ENCODE measurements at regions not wholly inside any gene's neighbourhood (a gene's known extent, or its start where the extent isn't known, plus 50 kb on each side); places are given as distances from the start of the nearest gene placed in this dataset.
A peak's percentile ranks its signal among the peaks of the same experiment; 100 is the strongest.

DNA sequence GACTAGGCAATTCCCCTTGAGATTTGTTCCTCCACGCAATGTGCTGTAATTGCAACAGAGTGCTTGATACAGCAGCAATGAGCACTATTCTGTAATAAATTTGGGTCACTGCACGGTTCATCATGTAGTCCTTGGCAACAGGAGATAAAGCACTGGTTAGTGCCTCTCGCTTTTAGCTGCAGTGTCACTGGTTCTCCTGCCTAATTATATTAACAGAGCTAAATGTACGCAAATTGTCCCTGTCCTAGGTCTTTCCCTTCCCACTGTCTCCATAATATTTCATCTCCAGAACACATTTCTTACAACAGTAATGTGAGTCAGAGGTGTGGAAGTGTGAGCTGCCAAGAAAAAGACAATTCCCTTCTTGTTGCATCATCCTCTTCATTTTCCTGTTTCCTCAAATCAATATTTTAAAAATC, 553.1 kb downstream of the ZNF608 start:
- POLR2A ChIA-PET, result no interaction called here
- Histone ChIP-seq H3K9me2 (ENCODE audit: insufficient read depth) (no peaks in the 10 kb centered on the region), H3K27ac (ENCODE audit: low read depth, low read length) (no peak overlapping the region), H3K9ac (ENCODE audit: low read length) (no peak overlapping the region), H4K20me1 (ENCODE audit: insufficient read depth) (no peaks in the 10 kb centered on the region), H3K27me3 (ENCODE audit: insufficient read depth, low read length) (no peaks in the 10 kb centered on the region), H3K4me2 (ENCODE audit: low read length) (no peak overlapping the region), H3K4me3 (replicated peaks in 1 of 2; ENCODE audit: low read depth in 1 of 2, low read length in 2 of 2) (no peak overlapping the region), H3K36me3 (ENCODE audit: control insufficient read depth in 1 of 2, insufficient read depth in 2 of 2, low read length in 2 of 2) (no peaks in the 10 kb centered on the region), H3K9me3 (ENCODE audit: control insufficient read depth in 1 of 2, insufficient read depth in 1 of 2, low read depth in 1 of 2, low read length in 2 of 2) (no peaks in the 10 kb centered on the region), H3K79me2 (ENCODE audit: insufficient read depth, low read length) (no peaks in the 10 kb centered on the region), H2AFZ (ENCODE audit: low read depth, low read length, poor library complexity, severe bottlenecking) (no peak overlapping the region), H3K4me1 (ENCODE audit: control insufficient read depth in 1 of 2, insufficient read depth in 2 of 2, low read length in 2 of 2) (peaks cover 0 to 7% of the 10 kb centered on the region in 2 experiments; a peak in 1 of 4 replicates)
- intact Hi-C loops (cut with micrococcal nuclease), result no loop called here
- CTCF ChIA-PET, result no interaction called here
- DNase-seq (ENCODE audit: low read depth, low spot score), result peak; percentile 22
- no TSS peak for BruUV-seq (replicated peaks)
- ATAC-seq, result no peak
- TF ChIP-seq ATF3 (IDR thresholded peaks at IDR 0.05), result peak; percentile 65
- TF ChIP-seq, protein P1, sequence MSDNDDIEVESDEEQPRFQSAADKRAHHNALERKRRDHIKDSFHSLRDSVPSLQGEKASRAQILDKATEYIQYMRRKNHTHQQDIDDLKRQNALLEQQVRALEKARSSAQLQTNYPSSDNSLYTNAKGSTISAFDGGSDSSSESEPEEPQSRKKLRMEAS (IDR thresholded peaks at IDR 0.05), result no peak
- no peak for TF ChIP-seq EZH2 (IDR thresholded peaks at IDR 0.05)
- TF ChIP-seq CBX3 (IDR thresholded peaks at IDR 0.05; ENCODE audit: low read depth), result 0 out of 2 replicates have a peak, but pooled peaks have one; percentile 26
- TF ChIP-seq CEBPB (IDR thresholded peaks at IDR 0.05; ENCODE audit: low read depth), result peak; percentile 83
- 0 out of 2 replicates have a peak, but pooled peaks have one; percentile 30 for TF ChIP-seq FOSL1 (IDR thresholded peaks at IDR 0.05; ENCODE audit: low read depth)
- no peak for TF ChIP-seq EZH2phosphoT487 (IDR thresholded peaks at IDR 0.05; ENCODE audit: borderline replicate concordance)
- TF ChIP-seq JUND (IDR thresholded peaks at IDR 0.05), result peak; percentile 32; the same call in 1 of the 2 replicates
- RAD21 ChIA-PET (ENCODE audit: low non-redundant PET in 1 of 2, low total read pairs in 2 of 2, uncharacterized antibody in 2 of 2, unreplicated experiment in 2 of 2), result no interaction called here

DNA sequence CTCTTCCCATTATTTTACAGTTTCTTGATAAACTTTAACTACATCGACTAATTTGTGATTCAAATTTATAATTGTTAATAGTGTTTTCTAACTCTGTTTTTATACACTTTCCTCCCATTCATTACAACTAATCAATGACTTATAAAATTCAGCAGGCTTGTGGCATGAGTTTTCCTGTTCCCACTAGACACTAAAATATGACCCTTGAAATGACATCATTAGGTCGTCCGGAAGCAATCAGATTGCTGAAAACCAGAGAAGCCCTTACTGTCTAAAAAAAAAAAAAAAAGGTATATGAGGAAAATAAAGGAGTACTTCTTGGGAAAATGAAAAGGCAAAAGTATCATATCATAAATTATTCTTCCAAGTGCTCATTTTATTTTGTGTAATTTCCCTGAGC, 553.7 kb downstream of the ZNF608 start:
- Histone ChIP-seq H3K9me2 (ENCODE audit: insufficient read depth) (no peaks in the 10 kb centered on the region), H3K4me1 (ENCODE audit: control insufficient read depth in 1 of 2, insufficient read depth in 2 of 2, low read length in 2 of 2) (peaks cover 0 to 7% of the 10 kb centered on the region in 2 experiments; a peak in 1 of 4 replicates), H3K9ac (ENCODE audit: low read length) (no peak overlapping the region), H3K36me3 (ENCODE audit: control insufficient read depth in 1 of 2, insufficient read depth in 2 of 2, low read length in 2 of 2) (no peaks in the 10 kb centered on the region), H2AFZ (ENCODE audit: low read depth, low read length, poor library complexity, severe bottlenecking) (no peak overlapping the region), H3K4me3 (replicated peaks in 1 of 2; ENCODE audit: low read depth in 1 of 2, low read length in 2 of 2) (no peak overlapping the region), H3K4me2 (ENCODE audit: low read length) (no peak overlapping the region), H4K20me1 (ENCODE audit: insufficient read depth) (no peaks in the 10 kb centered on the region), H3K27ac (ENCODE audit: low read depth, low read length) (no peak overlapping the region), H3K79me2 (ENCODE audit: insufficient read depth, low read length) (no peaks in the 10 kb centered on the region), H3K9me3 (ENCODE audit: control insufficient read depth in 1 of 2, insufficient read depth in 1 of 2, low read depth in 1 of 2, low read length in 2 of 2) (no peaks in the 10 kb centered on the region), H3K27me3 (ENCODE audit: insufficient read depth, low read length) (no peaks in the 10 kb centered on the region)
- BruUV-seq (replicated peaks), result no TSS peak
- TF ChIP-seq TCF7L2 (IDR thresholded peaks at IDR 0.05; ENCODE audit: borderline replicate concordance, extremely low read depth, insufficient read depth, insufficient read length) (no peak), EZH2 (IDR thresholded peaks at IDR 0.05) (no peak), ATF3 (IDR thresholded peaks at IDR 0.05) (no peak)
- TF ChIP-seq, protein P2, sequence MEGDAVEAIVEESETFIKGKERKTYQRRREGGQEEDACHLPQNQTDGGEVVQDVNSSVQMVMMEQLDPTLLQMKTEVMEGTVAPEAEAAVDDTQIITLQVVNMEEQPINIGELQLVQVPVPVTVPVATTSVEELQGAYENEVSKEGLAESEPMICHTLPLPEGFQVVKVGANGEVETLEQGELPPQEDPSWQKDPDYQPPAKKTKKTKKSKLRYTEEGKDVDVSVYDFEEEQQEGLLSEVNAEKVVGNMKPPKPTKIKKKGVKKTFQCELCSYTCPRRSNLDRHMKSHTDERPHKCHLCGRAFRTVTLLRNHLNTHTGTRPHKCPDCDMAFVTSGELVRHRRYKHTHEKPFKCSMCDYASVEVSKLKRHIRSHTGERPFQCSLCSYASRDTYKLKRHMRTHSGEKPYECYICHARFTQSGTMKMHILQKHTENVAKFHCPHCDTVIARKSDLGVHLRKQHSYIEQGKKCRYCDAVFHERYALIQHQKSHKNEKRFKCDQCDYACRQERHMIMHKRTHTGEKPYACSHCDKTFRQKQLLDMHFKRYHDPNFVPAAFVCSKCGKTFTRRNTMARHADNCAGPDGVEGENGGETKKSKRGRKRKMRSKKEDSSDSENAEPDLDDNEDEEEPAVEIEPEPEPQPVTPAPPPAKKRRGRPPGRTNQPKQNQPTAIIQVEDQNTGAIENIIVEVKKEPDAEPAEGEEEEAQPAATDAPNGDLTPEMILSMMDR (IDR thresholded peaks at IDR 0.05 in 2 of 3, conservative IDR thresholded peaks at IDR 0.05 in 1 of 3; ENCODE audit: borderline replicate concordance in 1 of 3, insufficient read depth in 1 of 3, low read depth in 2 of 3, low read length in 2 of 3), result no peak
- ChIA-PET POLR2A (no interaction called here), RAD21 (ENCODE audit: low non-redundant PET in 1 of 2, low total read pairs in 2 of 2, uncharacterized antibody in 2 of 2, unreplicated experiment in 2 of 2) (no interaction called here), CTCF (no interaction called here)
- ATAC-seq, result no peak
- intact Hi-C loops (cut with micrococcal nuclease), result no loop called here
- no peak for DNase-seq (ENCODE audit: low read depth, low spot score)

Data from HCT116 (cell line).